ENCODE measurements at regions not wholly inside any gene's neighbourhood (a gene's known extent, or its start where the extent isn't known, plus 50 kb on each side); places are given as distances from the start of the nearest gene placed in this dataset.

DNA sequence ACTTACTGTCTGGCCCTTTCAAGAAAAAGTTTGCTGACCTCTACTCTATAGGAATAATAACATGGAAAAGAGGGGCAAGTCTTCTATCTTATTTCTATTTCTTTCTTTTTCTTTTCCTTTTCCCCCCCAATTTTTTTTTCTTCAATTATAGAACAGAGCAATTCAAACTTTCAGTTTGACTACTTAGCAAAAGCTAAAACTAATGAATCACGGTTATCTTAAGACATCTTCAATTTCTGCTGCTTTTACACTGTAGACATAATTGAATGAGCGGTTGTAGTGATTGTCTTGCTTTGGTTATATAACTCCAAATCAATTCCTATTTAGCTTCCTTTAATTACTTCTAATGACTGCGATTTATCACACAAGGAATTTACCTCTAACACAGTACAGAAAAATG lies 74.3 kb upstream of the P2RY1 start:
- no peak overlapping the region for H3K4me3 ChIP-seq (replicated peaks in 1 of 2; ENCODE audit: low read depth in 1 of 2, low read length in 2 of 2)
- peak overlapping the region; percentile 31 for H2AFZ ChIP-seq (ENCODE audit: low read depth, low read length, poor library complexity, severe bottlenecking)
- no peak overlapping the region for H3K27ac ChIP-seq (ENCODE audit: low read depth, low read length)
- DNase-seq (ENCODE audit: low read depth, low spot score): no peak
- intact Hi-C loops (cut with micrococcal nuclease): no loop called here
- no peak overlapping the region for H3K4me2 ChIP-seq (ENCODE audit: low read length)
- no peaks in the 10 kb centered on the region for H3K79me2 ChIP-seq (ENCODE audit: insufficient read depth, low read length)
- H3K9me2 ChIP-seq (ENCODE audit: insufficient read depth): no peaks in the 10 kb centered on the region
- BruUV-seq (replicated peaks): no TSS peak
- no peaks in the 10 kb centered on the region for H3K9me3 ChIP-seq (ENCODE audit: control insufficient read depth in 1 of 2, insufficient read depth in 1 of 2, low read depth in 1 of 2, low read length in 2 of 2)
- CTCF ChIA-PET: no interaction called here
- no peaks in the 10 kb centered on the region for H4K20me1 ChIP-seq (ENCODE audit: insufficient read depth)
- POLR2A ChIA-PET: no interaction called here
- no peaks in the 10 kb centered on the region; a peak in 1 of 4 replicates for H3K36me3 ChIP-seq (ENCODE audit: control insufficient read depth in 1 of 2, insufficient read depth in 2 of 2, low read length in 2 of 2)
- H3K4me1 ChIP-seq (ENCODE audit: control insufficient read depth in 1 of 2, insufficient read depth in 2 of 2, low read length in 2 of 2): no peaks in the 10 kb centered on the region
- RAD21 ChIA-PET (ENCODE audit: low non-redundant PET in 1 of 2, low total read pairs in 2 of 2, uncharacterized antibody in 2 of 2, unreplicated experiment in 2 of 2): no interaction called here
- H3K9ac ChIP-seq (ENCODE audit: low read length): no peak overlapping the region
- H3K27me3 ChIP-seq (ENCODE audit: insufficient read depth, low read length): no peaks in the 10 kb centered on the region
- TF ChIP-seq ELF1 (IDR thresholded peaks at IDR 0.05; ENCODE audit: borderline replicate concordance, low read depth) (no peak), TCF7L2 (IDR thresholded peaks at IDR 0.05; ENCODE audit: borderline replicate concordance, extremely low read depth, insufficient read depth, insufficient read length) (no peak), EZH2 (IDR thresholded peaks at IDR 0.05) (no peak), JUND (IDR thresholded peaks at IDR 0.05) (no peak)
- TF ChIP-seq, protein P1, sequence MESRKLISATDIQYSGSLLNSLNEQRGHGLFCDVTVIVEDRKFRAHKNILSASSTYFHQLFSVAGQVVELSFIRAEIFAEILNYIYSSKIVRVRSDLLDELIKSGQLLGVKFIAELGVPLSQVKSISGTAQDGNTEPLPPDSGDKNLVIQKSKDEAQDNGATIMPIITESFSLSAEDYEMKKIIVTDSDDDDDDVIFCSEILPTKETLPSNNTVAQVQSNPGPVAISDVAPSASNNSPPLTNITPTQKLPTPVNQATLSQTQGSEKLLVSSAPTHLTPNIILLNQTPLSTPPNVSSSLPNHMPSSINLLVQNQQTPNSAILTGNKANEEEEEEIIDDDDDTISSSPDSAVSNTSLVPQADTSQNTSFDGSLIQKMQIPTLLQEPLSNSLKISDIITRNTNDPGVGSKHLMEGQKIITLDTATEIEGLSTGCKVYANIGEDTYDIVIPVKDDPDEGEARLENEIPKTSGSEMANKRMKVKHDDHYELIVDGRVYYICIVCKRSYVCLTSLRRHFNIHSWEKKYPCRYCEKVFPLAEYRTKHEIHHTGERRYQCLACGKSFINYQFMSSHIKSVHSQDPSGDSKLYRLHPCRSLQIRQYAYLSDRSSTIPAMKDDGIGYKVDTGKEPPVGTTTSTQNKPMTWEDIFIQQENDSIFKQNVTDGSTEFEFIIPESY (IDR thresholded peaks at IDR 0.05; ENCODE audit: extremely low read depth, insufficient replicate concordance, low read length): no peak
- ATAC-seq: no peak

DNA sequence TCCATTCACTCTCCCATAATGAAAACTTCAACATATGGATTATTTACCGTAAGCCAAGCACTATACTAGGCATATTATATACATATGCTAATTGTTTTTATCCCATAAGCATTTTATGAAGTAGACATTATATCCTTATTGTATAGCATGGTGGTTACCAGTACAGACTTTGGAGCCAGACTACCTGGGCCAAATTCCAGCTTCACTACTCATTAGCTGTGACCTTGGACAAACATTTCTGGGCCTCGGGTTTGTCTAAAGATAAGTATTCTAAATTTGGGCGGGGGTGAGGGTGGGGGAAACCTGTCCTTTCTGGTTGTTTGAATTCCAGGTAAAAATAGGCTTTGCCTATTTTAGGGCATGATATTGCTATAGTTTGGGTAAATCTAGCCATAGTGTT lies 66.5 kb upstream of the P2RY1 start:
- Histone ChIP-seq H3K9me3 (ENCODE audit: control insufficient read depth in 1 of 2, insufficient read depth in 1 of 2, low read depth in 1 of 2, low read length in 2 of 2) (no peaks in the 10 kb centered on the region), H2AFZ (ENCODE audit: low read depth, low read length, poor library complexity, severe bottlenecking) (no peak overlapping the region), H3K4me3 (replicated peaks in 1 of 2; ENCODE audit: low read depth in 1 of 2, low read length in 2 of 2) (no peak overlapping the region), H3K9me2 (ENCODE audit: insufficient read depth) (no peaks in the 10 kb centered on the region), H3K79me2 (ENCODE audit: insufficient read depth, low read length) (no peaks in the 10 kb centered on the region), H3K4me1 (ENCODE audit: control insufficient read depth in 1 of 2, insufficient read depth in 2 of 2, low read length in 2 of 2) (no peaks in the 10 kb centered on the region), H3K36me3 (ENCODE audit: control insufficient read depth in 1 of 2, insufficient read depth in 2 of 2, low read length in 2 of 2) (no peaks in the 10 kb centered on the region), H3K4me2 (ENCODE audit: low read length) (no peak overlapping the region), H3K27ac (ENCODE audit: low read depth, low read length) (no peak overlapping the region), H3K27me3 (ENCODE audit: insufficient read depth, low read length) (no peaks in the 10 kb centered on the region), H3K9ac (ENCODE audit: low read length) (no peak overlapping the region), H4K20me1 (ENCODE audit: insufficient read depth) (no peaks in the 10 kb centered on the region)
- ChIA-PET CTCF (no interaction called here), RAD21 (ENCODE audit: low non-redundant PET in 1 of 2, low total read pairs in 2 of 2, uncharacterized antibody in 2 of 2, unreplicated experiment in 2 of 2) (no interaction called here), POLR2A (no interaction called here)
- intact Hi-C loops (cut with micrococcal nuclease): no loop called here
- TF ChIP-seq RAD21 (IDR thresholded peaks at IDR 0.05; ENCODE audit: low read depth) (no peak), TCF7L2 (IDR thresholded peaks at IDR 0.05; ENCODE audit: borderline replicate concordance, extremely low read depth, insufficient read depth, insufficient read length) (no peak), ZFX (IDR thresholded peaks at IDR 0.05) (no peak), EZH2 (IDR thresholded peaks at IDR 0.05) (no peak), ZNF274 (IDR thresholded peaks at IDR 0.05; ENCODE audit: low read depth, low read length) (no peak)
- TF ChIP-seq, protein P2, sequence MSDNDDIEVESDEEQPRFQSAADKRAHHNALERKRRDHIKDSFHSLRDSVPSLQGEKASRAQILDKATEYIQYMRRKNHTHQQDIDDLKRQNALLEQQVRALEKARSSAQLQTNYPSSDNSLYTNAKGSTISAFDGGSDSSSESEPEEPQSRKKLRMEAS (IDR thresholded peaks at IDR 0.05): no peak
- BruUV-seq (replicated peaks): no TSS peak
- no peak for DNase-seq (ENCODE audit: low read depth, low spot score)
- ATAC-seq: no peak
